Neural cell (in vitro differentiated cells): ENCODE measurements at regions not wholly inside any gene's neighbourhood (a gene's known extent, or its start where the extent isn't known, plus 50 kb on each side); places are given as distances from the start of the nearest gene placed in this dataset.

Source experiments
- H2AFZ ChIP-seq: fragments of 200-600, 300-800 bp; sonication (generic), shearing (Covaris generic); 2 replicates; pipeline ENCODE4 v1.6.0; 2014; ENCODE audit warnings: low read depth, mild to moderate bottlenecking, antibody characterized with exemption, low read length, moderate library complexity
- H3F3A ChIP-seq: fragments of 200-600 bp; shearing (Covaris generic); 2 replicates; pipeline ENCODE4 v1.6.1; 2016; ENCODE audit warnings: mild to moderate bottlenecking, moderate library complexity, mixed read lengths, antibody characterized with exemption, low read length; ENCODE audit not compliant: insufficient read depth, poor library complexity, severe bottlenecking
- H3K27ac ChIP-seq: fragments of 200-600, 300-800 bp; sonication (generic), shearing (Covaris generic); 2 replicates; pipeline ENCODE4 v1.5.1; 2014; ENCODE audit warnings: mild to moderate bottlenecking, low read length, moderate library complexity
- H3K27me3 ChIP-seq: fragments of 300-800, 200-600 bp; sonication (generic), shearing (Covaris generic); 2 replicates; pipeline ENCODE4 v1.6.0; 2014; ENCODE audit warnings: mild to moderate bottlenecking, low read depth, low read length, moderate library complexity; ENCODE audit not compliant: insufficient read depth
- H3K36me3 ChIP-seq: fragments of 300-800, 200-600 bp; sonication (generic), shearing (Covaris generic); 2 replicates; pipeline ENCODE4 v1.5.1; 2014; ENCODE audit warnings: mild to moderate bottlenecking, antibody characterized with exemption, low read length, moderate library complexity; ENCODE audit not compliant: insufficient read depth
- H3K4me2 ChIP-seq: fragments of 300-800, 200-600 bp; sonication (generic), shearing (Covaris generic); 2 replicates; pipeline ENCODE4 v1.6.0; 2014; ENCODE audit warnings: mild to moderate bottlenecking, low read length
- H3K4me3 ChIP-seq: fragments of 300-800, 200-600 bp; sonication (generic), shearing (Covaris generic); 2 replicates; pipeline ENCODE4 v1.5.1; 2014; ENCODE audit warnings: mild to moderate bottlenecking, low read length, moderate library complexity
- H3K79me2 ChIP-seq: fragments of 200-600 bp; shearing (Covaris generic); replicated peaks from 2 replicates; pipeline ENCODE4 v1.6.0; 2014; ENCODE audit warnings: mild to moderate bottlenecking, low read length, moderate library complexity; ENCODE audit not compliant: insufficient read depth
- H3K9ac ChIP-seq: fragments of 300-800, 200-600 bp; sonication (generic), shearing (Covaris generic); 2 replicates; pipeline ENCODE4 v1.6.1; 2016; ENCODE audit warnings: mild to moderate bottlenecking, low read length, mixed read lengths
- H3K9me2 ChIP-seq: fragments of 200-600 bp; shearing (Covaris generic); 2 replicates; pipeline ENCODE4 v1.6.1; 2016; ENCODE audit warnings: mild to moderate bottlenecking, low read length, mixed read lengths; ENCODE audit not compliant: insufficient read depth
- H3K9me3 ChIP-seq: fragments of 200-600, 300-800 bp; sonication (generic), shearing (Covaris generic); 2 replicates; pipeline ENCODE4 v1.6.1; 2016; ENCODE audit warnings: mild to moderate bottlenecking, mixed run types, low read length, moderate library complexity, mixed read lengths
- H4K20me1 ChIP-seq: fragments of 200-600 bp; shearing (Covaris generic); 2 replicates; pipeline ENCODE4 v1.6.1; 2016; ENCODE audit warnings: mild to moderate bottlenecking, mixed run types; ENCODE audit not compliant: insufficient read depth
- EP300 ChIP-seq: fragments of 450-650 bp; conservative IDR thresholded peaks from 2 replicates; pipeline ENCODE4 v1.6.1; 2014; ENCODE audit warnings: antibody characterized with exemption, mild to moderate bottlenecking, moderate library complexity; ENCODE audit not compliant: poor library complexity, severe bottlenecking
- EZH2 ChIP-seq: fragments of 200-600, 300-800 bp; shearing (Covaris generic), sonication (generic); IDR thresholded peaks from 2 replicates; pipeline ENCODE4 v1.6.1; 2014; ENCODE audit warnings: antibody characterized with exemption, low read length, borderline replicate concordance, mild to moderate bottlenecking; ENCODE audit not compliant: insufficient read depth, poor library complexity, severe bottlenecking
- MXI1 ChIP-seq: fragments of 450-650 bp; conservative IDR thresholded peaks from 2 replicates; pipeline ENCODE4 v1.6.1; 2014; ENCODE audit warnings: antibody characterized with exemption, mild to moderate bottlenecking; ENCODE audit not compliant: poor library complexity, severe bottlenecking
- POLR2AphosphoS5 ChIP-seq: IDR thresholded peaks from 2 replicates; pipeline ENCODE4 v1.6.1; 2012
- RAD21 ChIP-seq: fragments of 450-650 bp; conservative IDR thresholded peaks from 2 replicates; pipeline ENCODE4 v1.6.1; 2014; ENCODE audit warnings: antibody characterized with exemption, mild to moderate bottlenecking, moderate library complexity
- SMC3 ChIP-seq: fragments of 450-650 bp; conservative IDR thresholded peaks from 2 replicates; pipeline ENCODE4 v1.6.1; 2014; ENCODE audit warnings: antibody characterized with exemption, mild to moderate bottlenecking, moderate library complexity; ENCODE audit not compliant: poor library complexity
- TAF1 ChIP-seq: IDR thresholded peaks from 2 replicates; pipeline ENCODE4 v1.6.1; 2012; ENCODE audit warnings: low read depth
- TF ChIP-seq, protein P1 (sequence below): fragments of 450-650 bp; IDR thresholded peaks from 2 replicates; pipeline ENCODE4 v1.5.1; 2014; ENCODE audit warnings: antibody characterized with exemption, mild to moderate bottlenecking, moderate library complexity; ENCODE audit not compliant: poor library complexity, severe bottlenecking
- TF ChIP-seq, protein P2 (sequence below): IDR thresholded peaks from 2 replicates; pipeline ENCODE4 v1.6.1; 2012; ENCODE audit warnings: borderline replicate concordance

DNA sequence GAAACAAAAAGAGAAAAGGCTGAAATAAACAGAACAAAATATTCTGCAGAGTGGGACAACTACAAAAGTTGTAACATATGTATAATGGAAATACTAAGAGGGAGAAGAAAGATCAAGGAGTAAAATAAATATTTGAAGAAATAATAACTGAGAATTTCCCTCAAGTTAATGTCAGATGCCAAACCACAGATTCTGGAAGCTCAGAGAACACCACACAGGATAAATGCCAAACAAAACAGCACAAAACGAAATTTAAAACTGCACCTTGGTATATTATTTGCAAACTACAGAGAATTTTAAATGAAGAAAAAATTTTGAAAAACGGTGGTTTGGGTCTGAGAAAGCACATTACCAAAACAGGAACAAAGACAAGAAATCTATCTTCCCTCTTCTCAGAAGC, 1588.9 kb upstream of the TMEFF2 start:
- Histone ChIP-seq H3K79me2 (no peaks in the 10 kb centered on the region), H3K4me2 (no peak overlapping the region), H3F3A (no peaks in the 10 kb centered on the region), H3K36me3 (no peaks in the 10 kb centered on the region), H3K4me3 (no peak overlapping the region), H3K9me2 (no peaks in the 10 kb centered on the region), H3K9ac (no peak overlapping the region), H2AFZ (no peak overlapping the region), H3K27ac (no peak overlapping the region), H3K27me3 (no peaks in the 10 kb centered on the region), H4K20me1 (no peaks in the 10 kb centered on the region), H3K9me3 (no peaks in the 10 kb centered on the region)
- no peak for TF ChIP-seq POLR2AphosphoS5
- no peak for TF ChIP-seq SMC3
- no peak for TF ChIP-seq TAF1
- TF ChIP-seq, protein P1, sequence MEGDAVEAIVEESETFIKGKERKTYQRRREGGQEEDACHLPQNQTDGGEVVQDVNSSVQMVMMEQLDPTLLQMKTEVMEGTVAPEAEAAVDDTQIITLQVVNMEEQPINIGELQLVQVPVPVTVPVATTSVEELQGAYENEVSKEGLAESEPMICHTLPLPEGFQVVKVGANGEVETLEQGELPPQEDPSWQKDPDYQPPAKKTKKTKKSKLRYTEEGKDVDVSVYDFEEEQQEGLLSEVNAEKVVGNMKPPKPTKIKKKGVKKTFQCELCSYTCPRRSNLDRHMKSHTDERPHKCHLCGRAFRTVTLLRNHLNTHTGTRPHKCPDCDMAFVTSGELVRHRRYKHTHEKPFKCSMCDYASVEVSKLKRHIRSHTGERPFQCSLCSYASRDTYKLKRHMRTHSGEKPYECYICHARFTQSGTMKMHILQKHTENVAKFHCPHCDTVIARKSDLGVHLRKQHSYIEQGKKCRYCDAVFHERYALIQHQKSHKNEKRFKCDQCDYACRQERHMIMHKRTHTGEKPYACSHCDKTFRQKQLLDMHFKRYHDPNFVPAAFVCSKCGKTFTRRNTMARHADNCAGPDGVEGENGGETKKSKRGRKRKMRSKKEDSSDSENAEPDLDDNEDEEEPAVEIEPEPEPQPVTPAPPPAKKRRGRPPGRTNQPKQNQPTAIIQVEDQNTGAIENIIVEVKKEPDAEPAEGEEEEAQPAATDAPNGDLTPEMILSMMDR, result no peak
- no peak for TF ChIP-seq RAD21
- no peak for TF ChIP-seq MXI1
- no peak for TF ChIP-seq EZH2
- TF ChIP-seq, protein P2, sequence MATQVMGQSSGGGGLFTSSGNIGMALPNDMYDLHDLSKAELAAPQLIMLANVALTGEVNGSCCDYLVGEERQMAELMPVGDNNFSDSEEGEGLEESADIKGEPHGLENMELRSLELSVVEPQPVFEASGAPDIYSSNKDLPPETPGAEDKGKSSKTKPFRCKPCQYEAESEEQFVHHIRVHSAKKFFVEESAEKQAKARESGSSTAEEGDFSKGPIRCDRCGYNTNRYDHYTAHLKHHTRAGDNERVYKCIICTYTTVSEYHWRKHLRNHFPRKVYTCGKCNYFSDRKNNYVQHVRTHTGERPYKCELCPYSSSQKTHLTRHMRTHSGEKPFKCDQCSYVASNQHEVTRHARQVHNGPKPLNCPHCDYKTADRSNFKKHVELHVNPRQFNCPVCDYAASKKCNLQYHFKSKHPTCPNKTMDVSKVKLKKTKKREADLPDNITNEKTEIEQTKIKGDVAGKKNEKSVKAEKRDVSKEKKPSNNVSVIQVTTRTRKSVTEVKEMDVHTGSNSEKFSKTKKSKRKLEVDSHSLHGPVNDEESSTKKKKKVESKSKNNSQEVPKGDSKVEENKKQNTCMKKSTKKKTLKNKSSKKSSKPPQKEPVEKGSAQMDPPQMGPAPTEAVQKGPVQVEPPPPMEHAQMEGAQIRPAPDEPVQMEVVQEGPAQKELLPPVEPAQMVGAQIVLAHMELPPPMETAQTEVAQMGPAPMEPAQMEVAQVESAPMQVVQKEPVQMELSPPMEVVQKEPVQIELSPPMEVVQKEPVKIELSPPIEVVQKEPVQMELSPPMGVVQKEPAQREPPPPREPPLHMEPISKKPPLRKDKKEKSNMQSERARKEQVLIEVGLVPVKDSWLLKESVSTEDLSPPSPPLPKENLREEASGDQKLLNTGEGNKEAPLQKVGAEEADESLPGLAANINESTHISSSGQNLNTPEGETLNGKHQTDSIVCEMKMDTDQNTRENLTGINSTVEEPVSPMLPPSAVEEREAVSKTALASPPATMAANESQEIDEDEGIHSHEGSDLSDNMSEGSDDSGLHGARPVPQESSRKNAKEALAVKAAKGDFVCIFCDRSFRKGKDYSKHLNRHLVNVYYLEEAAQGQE, result no peak
- TF ChIP-seq EP300, result no peak

DNA sequence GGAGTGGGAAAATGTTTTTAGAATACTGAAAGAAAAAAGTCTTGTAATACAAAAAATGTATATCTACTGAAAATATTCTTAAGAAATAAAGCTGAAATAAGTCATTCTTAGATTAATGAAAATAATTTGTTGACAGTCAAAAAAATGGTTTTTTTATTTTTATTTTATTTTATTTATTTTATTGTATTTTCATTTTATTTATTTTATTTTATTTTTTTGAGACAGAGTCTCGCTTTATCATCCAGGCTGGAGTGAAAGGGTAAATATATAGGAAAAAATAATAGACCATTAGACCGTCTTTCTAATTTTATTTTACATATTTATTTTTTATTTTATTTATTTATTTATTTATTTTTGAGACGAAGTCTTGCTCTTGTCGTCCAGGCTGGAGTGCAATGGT, 1583.6 kb upstream of the TMEFF2 start:
- Histone ChIP-seq H3K9me2 (no peaks in the 10 kb centered on the region), H3K27me3 (no peaks in the 10 kb centered on the region), H3K9me3 (no peaks in the 10 kb centered on the region), H3K4me3 (no peak overlapping the region), H3K9ac (no peak overlapping the region), H3K27ac (no peak overlapping the region), H3F3A (no peaks in the 10 kb centered on the region), H3K4me2 (no peak overlapping the region), H3K36me3 (no peaks in the 10 kb centered on the region), H3K79me2 (no peaks in the 10 kb centered on the region), H4K20me1 (no peaks in the 10 kb centered on the region), H2AFZ (no peak overlapping the region)
- TF ChIP-seq, protein P1, result no peak
- TF ChIP-seq, protein P2, result no peak
- TF ChIP-seq RAD21, result no peak
